Mammary epithelial cell (primary cell): ENCODE measurements at regions not wholly inside any gene's neighbourhood (a gene's known extent, or its start where the extent isn't known, plus 50 kb on each side); places are given as distances from the start of the nearest gene placed in this dataset.

ENCODE experiments used
- CTCF ChIP-seq, 2 donors: IDR thresholded peaks in 1 of 2; conservative IDR thresholded peaks in 1 of 2; 2 replicates each; pipeline ENCODE4 v1.5.1; 2011 to 2012; ENCODE audit warnings: inconsistent platforms in 2 of 2, low read length in 2 of 2, mild to moderate bottlenecking in 2 of 2, control low read depth in 1 of 2, low read depth in 1 of 2; ENCODE audit not compliant: insufficient read depth in 1 of 2; ENCODE audit errors: extremely low read depth in 1 of 2
- EZH2 ChIP-seq: IDR thresholded peaks from 2 replicates; pipeline ENCODE4 v1.6.1; 2012; ENCODE audit warnings: low read length, inconsistent platforms, borderline replicate concordance

DNA sequence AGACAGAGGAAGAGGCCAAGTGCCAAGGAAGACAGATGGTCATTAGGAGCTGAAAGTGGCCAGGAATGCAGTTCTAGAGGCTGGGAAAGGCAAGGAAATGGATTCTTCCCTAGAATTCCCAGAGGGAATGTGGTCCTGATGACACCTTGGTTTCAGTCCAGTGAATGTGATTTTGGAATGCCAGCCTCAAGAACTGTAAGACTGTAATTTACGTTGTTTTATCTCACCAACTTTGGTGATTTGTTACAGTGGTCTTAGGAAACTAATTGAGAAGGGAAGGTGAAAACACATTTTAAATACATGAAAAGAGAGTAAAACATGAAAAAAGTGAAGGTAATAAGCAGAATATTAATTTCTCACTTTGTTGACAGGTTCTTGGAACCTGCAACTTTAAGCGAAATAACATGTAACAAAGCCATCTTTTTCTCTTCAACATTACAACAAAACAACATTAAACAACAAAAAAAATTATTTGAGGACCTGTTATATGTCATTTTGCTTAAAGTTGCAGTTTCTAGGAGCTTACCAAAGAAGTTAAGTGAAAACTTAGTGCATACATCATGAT, 370.2 kb downstream of the METTL4 start:
- TF ChIP-seq EZH2, result no peak
- TF ChIP-seq CTCF (conservative IDR thresholded peaks at IDR 0.05 in 1 of 2, IDR thresholded peaks at IDR 0.05 in 1 of 2; ENCODE audit: extremely low read depth in 1 of 2, insufficient read depth in 1 of 2, low read depth in 1 of 2, low read length in 2 of 2), result no peak
